ENCODE measurements at regions not wholly inside any gene's neighbourhood (a gene's known extent, or its start where the extent isn't known, plus 50 kb on each side); places are given as distances from the start of the nearest gene placed in this dataset.

- ChIA-PET POLR2A (no interaction called here), CTCF (no interaction called here)
These were observed 64.2 kb downstream of the RBM43 start for GRCh38 chr2:151197184-151198108.

GRCh38 chr2:151193576-151193975 lies 68.1 kb downstream of the RBM43 start:
- ChIA-PET CTCF (no interaction called here), POLR2A (no interaction called here)

- ChIA-PET CTCF (no interaction called here), POLR2A (no interaction called here)
These were observed 69.0 kb downstream of the RBM43 start for GRCh38 chr2:151192681-151193080.

DNA sequence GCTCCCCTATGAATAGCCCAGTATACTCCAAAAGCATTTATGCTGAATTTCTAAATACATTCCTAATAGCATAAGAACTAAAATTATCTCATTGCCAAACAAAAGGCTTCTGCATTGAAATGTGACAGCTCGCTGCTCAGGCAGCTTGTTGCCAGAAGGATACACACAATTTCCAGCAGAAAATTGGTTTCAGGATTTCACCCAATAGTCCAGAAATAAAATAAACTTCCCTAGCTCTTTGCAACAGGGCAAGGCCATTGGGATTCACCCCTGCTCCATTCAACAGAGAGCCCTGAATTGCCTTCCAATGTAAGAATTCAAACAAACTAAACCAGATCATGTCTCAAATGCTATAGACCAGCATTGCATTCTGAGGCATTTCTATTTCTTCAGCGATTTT lies 70.7 kb downstream of the RBM43 start:
- ChIA-PET CTCF (no interaction called here), POLR2A (interaction anchor here (0.6 kb wide), 1 partner anchor 1374 kb away, joined by 6 read pairs; no protein-coding TSS in a partner anchor)

- CTCF ChIA-PET: no interaction called here
- POLR2A ChIA-PET: no interaction called here
These were observed 72.5 kb downstream of the RBM43 start for GRCh38 chr2:151189125-151189524.

DNA sequence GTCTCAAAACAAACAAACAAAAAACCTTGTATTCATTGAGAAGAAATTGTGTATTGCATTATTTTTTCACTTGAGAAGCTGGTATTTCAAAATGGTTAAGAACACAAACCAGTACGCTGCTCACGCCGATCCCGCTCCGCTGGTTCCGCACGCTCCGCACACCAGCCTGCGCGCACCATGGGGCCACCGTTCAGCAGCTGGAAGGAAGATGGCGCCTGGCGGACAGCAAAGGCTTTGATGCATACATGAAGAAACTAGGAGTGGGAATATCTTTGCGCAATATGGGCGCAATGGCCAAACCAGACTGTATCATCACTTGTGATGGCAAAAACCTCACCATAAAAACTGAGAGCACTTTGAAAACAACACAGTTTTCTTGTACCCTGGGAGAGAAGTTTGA lies 75.7 kb downstream of the RBM43 start:
- ChIA-PET CTCF (no interaction called here), POLR2A (no interaction called here)

DNA sequence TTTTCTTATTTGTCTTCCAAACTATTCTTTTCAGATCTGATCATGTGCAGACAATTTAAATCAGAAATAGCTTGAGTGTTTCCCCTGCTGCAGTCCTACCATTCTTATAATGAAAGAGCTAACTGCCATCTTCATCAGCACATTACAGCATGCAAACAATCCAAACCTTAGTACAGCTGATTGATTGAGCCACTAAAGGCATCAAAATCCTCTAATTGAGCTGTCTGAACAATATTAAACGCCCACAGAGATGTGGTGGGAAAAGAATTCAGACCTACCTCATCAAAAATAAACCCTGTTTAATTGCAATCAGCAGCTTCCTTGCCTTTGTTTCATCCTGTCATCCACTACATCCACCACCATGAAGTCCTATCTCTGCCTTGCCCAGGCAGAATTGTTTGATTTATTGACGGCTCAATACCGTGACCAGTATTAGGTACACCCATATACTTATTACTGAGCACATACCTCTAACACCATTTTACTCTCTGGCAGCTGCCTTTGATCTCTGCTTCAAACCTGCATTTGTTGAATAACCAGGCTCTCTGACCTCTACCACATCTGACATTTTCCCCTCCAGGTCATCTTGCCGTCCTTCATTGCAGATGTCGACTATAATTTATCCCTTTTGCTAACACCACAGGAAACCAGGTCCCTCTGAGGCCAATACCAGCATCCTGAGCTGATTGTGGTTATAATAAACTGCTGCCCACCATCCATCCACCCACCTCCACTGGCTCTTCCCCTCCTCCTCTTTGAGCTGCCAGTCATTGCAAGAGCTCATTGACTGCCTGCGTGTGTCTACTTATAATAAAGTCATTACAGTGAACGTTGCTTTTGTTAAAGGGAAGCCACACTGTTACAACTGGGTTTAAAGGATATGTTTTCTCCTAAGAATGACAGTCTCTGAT lies 78.5 kb downstream of the RBM43 start:
- ChIA-PET POLR2A (no interaction called here), CTCF (no interaction called here)

- CTCF ChIA-PET: no interaction called here
- POLR2A ChIA-PET: no interaction called here
These were observed 79.3 kb downstream of the RBM43 start for GRCh38 chr2:151182396-151182795.

- POLR2A ChIA-PET: no interaction called here
- CTCF ChIA-PET: no interaction called here
These were observed 80.1 kb downstream of the RBM43 start for GRCh38 chr2:151181524-151181923.

DNA sequence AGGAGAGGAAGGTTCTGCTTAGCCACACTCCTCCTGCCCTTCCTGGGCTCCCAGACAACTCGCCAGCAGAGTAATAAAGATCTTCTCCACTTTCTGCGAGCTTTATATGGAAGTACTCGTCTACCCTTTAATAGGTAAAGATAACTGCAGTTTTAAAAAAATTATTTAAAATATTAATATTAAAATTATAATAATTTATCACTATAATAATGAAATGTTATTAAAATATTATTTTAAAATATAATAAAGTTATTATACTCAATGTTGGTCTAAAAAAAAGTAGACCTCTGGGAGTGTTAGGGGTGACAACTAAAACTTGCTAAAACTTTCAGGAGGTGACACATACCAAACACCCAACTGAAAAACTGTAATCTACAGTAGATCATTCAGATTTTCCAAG lies 81.5 kb downstream of the RBM43 start:
- POLR2A ChIA-PET: no interaction called here
- CTCF ChIA-PET: no interaction called here

DNA sequence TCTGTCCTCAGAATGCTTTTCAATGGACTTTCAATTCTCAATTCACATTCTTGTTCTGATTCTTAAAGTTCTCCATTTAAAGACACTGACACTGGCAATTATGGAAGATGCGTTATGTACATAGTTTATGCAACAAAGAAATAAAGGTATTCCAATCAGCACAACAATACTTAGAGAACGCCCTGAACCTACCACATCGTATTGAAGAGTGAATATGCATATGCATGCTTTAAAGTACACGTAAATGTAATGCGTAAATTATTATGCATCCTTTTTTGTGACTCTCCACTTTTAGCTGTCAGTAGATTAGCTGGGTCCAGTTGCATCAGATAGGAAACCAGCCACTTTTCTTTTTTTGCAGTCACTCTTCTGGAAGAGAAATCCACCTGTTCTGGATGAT lies 83.5 kb downstream of the RBM43 start:
- ChIA-PET POLR2A (no interaction called here), CTCF (no interaction called here)

DNA sequence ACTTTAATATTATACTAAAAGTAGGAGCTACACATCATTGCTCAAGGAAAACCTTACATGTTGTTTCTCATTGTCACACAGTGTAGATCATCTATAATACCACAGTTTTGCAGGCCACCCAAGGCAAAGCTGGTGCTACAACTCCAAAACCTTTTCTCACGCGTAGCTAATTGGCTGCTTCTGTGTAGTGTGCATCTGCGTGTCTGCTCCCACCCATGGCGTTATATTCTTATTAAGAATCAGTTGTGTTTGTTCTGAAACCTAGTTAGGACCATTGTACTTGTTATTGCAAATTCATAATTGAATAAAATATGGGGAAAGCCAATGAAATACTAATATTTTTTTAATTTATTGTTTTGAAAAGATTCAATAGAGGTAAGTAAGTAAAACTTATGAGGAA lies 83.9 kb downstream of the RBM43 start:
- ChIA-PET CTCF (no interaction called here), POLR2A (no interaction called here)

DNA sequence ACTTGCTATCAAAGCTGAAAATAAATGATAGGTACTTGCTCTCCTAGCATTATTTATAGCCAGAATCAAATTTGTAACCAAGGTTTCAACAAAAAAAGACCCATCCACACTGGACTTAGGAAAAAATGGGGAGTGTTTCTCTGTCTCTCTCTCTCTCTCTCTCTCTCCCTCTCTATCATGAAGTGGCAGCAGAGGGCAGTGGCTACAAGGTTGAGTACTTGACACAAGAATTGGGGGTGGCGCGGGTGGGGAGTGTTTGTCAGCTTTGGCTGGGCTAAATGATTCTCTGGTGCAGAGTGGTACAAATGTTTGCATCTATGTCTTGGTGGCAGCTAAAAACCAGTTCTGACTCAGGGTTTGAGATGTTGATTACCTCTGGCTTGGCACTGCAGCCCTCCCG lies 85.0 kb downstream of the RBM43 start:
- CTCF ChIA-PET: no interaction called here
- POLR2A ChIA-PET: no interaction called here

DNA sequence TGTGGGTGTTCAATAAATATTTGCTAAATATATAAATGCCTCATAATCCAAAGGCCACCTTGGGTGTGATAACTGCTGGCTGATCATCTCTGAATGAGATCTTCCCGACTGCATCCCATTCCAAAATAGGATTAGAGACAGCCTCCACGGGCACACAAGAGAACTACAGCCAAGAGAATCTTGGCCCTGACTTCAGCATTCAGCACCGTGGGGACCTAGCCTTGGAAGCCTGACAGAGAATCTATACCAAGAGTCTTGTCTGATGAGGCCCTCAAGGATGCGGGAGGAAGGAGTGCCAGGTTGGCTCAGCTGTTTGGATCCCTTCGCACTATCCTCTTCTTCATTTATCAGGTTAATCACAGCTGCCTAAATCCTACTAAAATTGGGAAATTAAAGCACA lies 85.8 kb downstream of the RBM43 start:
- ChIA-PET POLR2A (no interaction called here), CTCF (no interaction called here)

DNA sequence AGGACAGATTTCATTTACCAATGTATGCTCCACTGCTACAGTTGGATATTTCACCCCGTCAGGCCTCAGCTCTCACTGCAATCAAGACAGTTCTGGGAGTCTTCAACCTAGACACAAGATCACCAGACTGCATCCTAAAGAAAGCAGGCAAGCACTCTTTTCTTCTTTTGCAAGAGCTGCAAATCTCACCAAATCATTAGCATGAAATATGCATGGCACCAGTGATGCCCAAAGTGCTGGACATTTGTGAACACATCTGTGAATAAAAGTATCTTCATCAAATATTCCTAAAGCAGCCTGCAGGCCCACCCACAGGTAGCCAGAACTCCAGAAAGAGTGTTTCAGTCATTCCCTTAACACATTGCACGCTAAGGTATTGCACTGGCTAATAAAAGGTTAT lies 87.5 kb downstream of the RBM43 start:
- CTCF ChIA-PET: no interaction called here

DNA sequence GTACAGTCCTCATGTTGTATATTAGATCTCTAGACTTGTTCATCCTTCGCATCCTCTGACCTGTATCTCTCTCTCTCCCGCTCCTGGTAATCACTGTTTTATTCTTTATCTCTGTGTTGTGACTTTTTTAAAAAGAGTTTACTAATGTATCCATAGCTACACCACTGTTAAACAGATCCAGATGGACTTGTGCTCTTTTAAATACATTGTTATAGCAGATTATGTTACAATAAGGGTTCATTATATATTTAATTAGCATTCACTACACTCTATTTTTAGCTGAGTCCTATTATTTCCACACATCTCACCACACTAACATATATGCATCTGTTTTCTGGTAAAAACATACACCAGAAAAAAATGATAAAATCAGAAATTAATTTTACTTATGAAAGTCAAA lies 90.5 kb downstream of the RBM43 start:
- ChIA-PET POLR2A (no interaction called here), CTCF (no interaction called here)

More for the DNA sequence above, 87.5 kb downstream of the RBM43 start:
- POLR2A ChIA-PET: no interaction called here

GRCh38 chr2:151166410-151166809 lies 95.3 kb downstream of the RBM43 start:
- ChIA-PET CTCF (no interaction called here), POLR2A (no interaction called here)

GRCh38 chr2:151165105-151165684 lies 96.5 kb downstream of the RBM43 start:
- ChIA-PET CTCF (no interaction called here), POLR2A (no interaction called here)

- ChIA-PET CTCF (no interaction called here), POLR2A (no interaction called here)
These were observed 99.7 kb downstream of the RBM43 start for GRCh38 chr2:151161821-151162551.

DNA sequence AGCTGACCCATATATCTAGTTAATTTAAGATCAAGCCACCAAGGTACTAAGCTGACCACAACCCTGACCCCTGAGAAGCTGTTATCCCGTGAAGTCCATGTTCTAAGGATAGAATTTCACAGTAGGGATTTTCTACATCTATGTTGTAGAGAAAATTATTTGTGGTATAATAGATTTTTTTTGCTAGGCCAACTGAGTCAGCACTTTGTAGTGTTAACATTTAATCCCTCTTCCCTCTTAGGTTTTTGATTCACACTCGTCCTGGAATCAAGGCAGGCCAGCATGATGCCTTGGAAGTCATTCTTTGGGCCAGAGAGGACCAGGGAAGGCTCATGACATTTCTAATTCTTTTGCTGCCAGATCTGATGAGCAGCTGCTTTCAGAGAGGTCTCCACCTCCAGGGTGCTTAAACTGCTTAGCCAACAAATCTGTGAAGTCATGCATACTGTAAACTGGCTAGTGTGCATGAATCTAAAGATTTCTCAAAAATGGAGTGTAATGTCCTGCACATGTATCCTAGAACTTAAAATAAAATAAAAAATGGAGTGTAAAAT lies 102.5 kb downstream of the RBM43 start:
- ChIA-PET POLR2A (no interaction called here), CTCF (no interaction called here)
